ENCODE measurements at regions not wholly inside any gene's neighbourhood (a gene's known extent, or its start where the extent isn't known, plus 50 kb on each side); places are given as distances from the start of the nearest gene placed in this dataset.

- Histone ChIP-seq H2AFZ (ENCODE audit: low read length) (no peak overlapping the region), H3K27ac (ENCODE audit: insufficient read depth, low read length) (no peak overlapping the region), H3K4me2 (ENCODE audit: extremely low read depth, insufficient read depth, low read length) (no peak overlapping the region), H3K27me3 (ENCODE audit: control insufficient read depth, insufficient read depth, low read length) (no peaks in the 10 kb centered on the region), H3K79me2 (ENCODE audit: control insufficient read depth, insufficient read depth, low read length) (no peaks in the 10 kb centered on the region), H3K36me3 (ENCODE audit: control insufficient read depth, insufficient read depth, low read length) (no peaks in the 10 kb centered on the region), H3K9me3 (ENCODE audit: control insufficient read depth, insufficient read depth, low read depth, low read length) (no peaks in the 10 kb centered on the region), H3K4me3 (replicated peaks in 1 of 4; ENCODE audit: control extremely low read depth in 1 of 4, insufficient read depth in 1 of 4, low read depth in 3 of 4, low read length in 4 of 4) (no peak overlapping the region), H3K9ac (ENCODE audit: insufficient read depth, low read length) (no peak overlapping the region), H4K20me1 (ENCODE audit: control insufficient read depth, extremely low read depth, insufficient read depth, low read length) (no peaks in the 10 kb centered on the region), H3K4me1 (ENCODE audit: control insufficient read depth, extremely low read depth, insufficient read depth, low read length) (no peaks in the 10 kb centered on the region)
- DNase-seq (ENCODE audit: low read depth in 2 of 2), result no peak
- TF ChIP-seq CTCF (conservative IDR thresholded peaks at IDR 0.05 in 1 of 2, IDR thresholded peaks at IDR 0.05 in 1 of 2; ENCODE audit: low read depth in 1 of 2, low read length in 2 of 2) (no peak), EZH2 (IDR thresholded peaks at IDR 0.05; ENCODE audit: low read length, missing control alignments) (no peak)
Observed at GRCh38 chr6:14384175-14384949, 266.8 kb downstream of the CD83 start.

- Histone ChIP-seq H3K9ac (ENCODE audit: insufficient read depth, low read length) (no peak overlapping the region), H3K36me3 (ENCODE audit: control insufficient read depth, insufficient read depth, low read length) (no peaks in the 10 kb centered on the region), H2AFZ (ENCODE audit: low read length) (no peak overlapping the region), H3K27ac (ENCODE audit: insufficient read depth, low read length) (no peak overlapping the region), H3K4me1 (ENCODE audit: control insufficient read depth, extremely low read depth, insufficient read depth, low read length) (no peaks in the 10 kb centered on the region), H4K20me1 (ENCODE audit: control insufficient read depth, extremely low read depth, insufficient read depth, low read length) (no peaks in the 10 kb centered on the region), H3K4me3 (replicated peaks in 1 of 4; ENCODE audit: control extremely low read depth in 1 of 4, insufficient read depth in 1 of 4, low read depth in 3 of 4, low read length in 4 of 4) (no peak overlapping the region), H3K79me2 (ENCODE audit: control insufficient read depth, insufficient read depth, low read length) (no peaks in the 10 kb centered on the region), H3K27me3 (ENCODE audit: control insufficient read depth, insufficient read depth, low read length) (no peaks in the 10 kb centered on the region), H3K4me2 (ENCODE audit: extremely low read depth, insufficient read depth, low read length) (no peak overlapping the region), H3K9me3 (ENCODE audit: control insufficient read depth, insufficient read depth, low read depth, low read length) (no peaks in the 10 kb centered on the region)
- TF ChIP-seq EZH2 (IDR thresholded peaks at IDR 0.05; ENCODE audit: low read length, missing control alignments) (no peak), CTCF (conservative IDR thresholded peaks at IDR 0.05 in 1 of 2, IDR thresholded peaks at IDR 0.05 in 1 of 2; ENCODE audit: low read depth in 1 of 2, low read length in 2 of 2) (no peak)
- no peak for DNase-seq (ENCODE audit: low read depth in 2 of 2)
Observed at GRCh38 chr6:14386263-14386662, 268.7 kb downstream of the CD83 start.

DNA sequence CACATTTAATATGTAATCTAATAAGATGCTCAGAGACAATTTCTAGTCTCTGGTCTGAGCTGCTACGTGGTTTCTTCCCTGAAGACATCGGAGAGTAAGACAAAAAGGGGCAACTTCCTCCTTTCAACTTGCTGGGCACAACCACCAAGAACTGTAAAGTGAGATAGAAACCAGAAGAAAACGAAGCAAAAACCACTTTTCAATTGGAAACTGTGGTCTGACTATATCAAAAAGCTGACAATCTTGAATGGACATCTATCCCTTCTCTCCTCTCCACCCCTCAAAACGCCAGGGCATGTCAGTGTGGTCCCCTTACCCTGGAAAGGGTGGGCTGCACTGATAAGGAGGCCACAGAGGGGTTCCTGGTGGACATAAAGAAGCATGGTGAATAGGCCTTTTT is 269.1 kb downstream of the CD83 start:
- DNase-seq (ENCODE audit: low read depth in 2 of 2), result no peak
- Histone ChIP-seq H3K79me2 (ENCODE audit: control insufficient read depth, insufficient read depth, low read length) (no peaks in the 10 kb centered on the region), H3K9ac (ENCODE audit: insufficient read depth, low read length) (no peak overlapping the region), H3K36me3 (ENCODE audit: control insufficient read depth, insufficient read depth, low read length) (no peaks in the 10 kb centered on the region), H3K4me3 (replicated peaks in 1 of 4; ENCODE audit: control extremely low read depth in 1 of 4, insufficient read depth in 1 of 4, low read depth in 3 of 4, low read length in 4 of 4) (no peak overlapping the region), H2AFZ (ENCODE audit: low read length) (no peak overlapping the region), H3K4me2 (ENCODE audit: extremely low read depth, insufficient read depth, low read length) (no peak overlapping the region), H3K4me1 (ENCODE audit: control insufficient read depth, extremely low read depth, insufficient read depth, low read length) (no peaks in the 10 kb centered on the region), H3K27me3 (ENCODE audit: control insufficient read depth, insufficient read depth, low read length) (no peaks in the 10 kb centered on the region), H3K9me3 (ENCODE audit: control insufficient read depth, insufficient read depth, low read depth, low read length) (no peaks in the 10 kb centered on the region), H3K27ac (ENCODE audit: insufficient read depth, low read length) (no peak overlapping the region), H4K20me1 (ENCODE audit: control insufficient read depth, extremely low read depth, insufficient read depth, low read length) (no peaks in the 10 kb centered on the region)
- no peak for TF ChIP-seq CTCF (conservative IDR thresholded peaks at IDR 0.05 in 1 of 2, IDR thresholded peaks at IDR 0.05 in 1 of 2; ENCODE audit: low read depth in 1 of 2, low read length in 2 of 2)
- TF ChIP-seq EZH2 (IDR thresholded peaks at IDR 0.05; ENCODE audit: low read length, missing control alignments), result no peak
